Large intestine (tissue), 3 donors: ENCODE measurements at regions not wholly inside any gene's neighbourhood (a gene's known extent, or its start where the extent isn't known, plus 50 kb on each side); places are given as distances from the start of the nearest gene placed in this dataset.
"Not testable (repeated sequence)": the region's sequence is repeated elsewhere in the genome, so short reads cannot be mapped to it uniquely, and the experiment has no call there.

Experiments
- DNase-seq, 2 donors: peaks; one replicate each; pipeline versions ENCODE4 v3.0.0 to v3.0.0-alpha.2; 2013
- H3K27ac ChIP-seq: one replicate; pipeline ENCODE4 v1.5.1; 2013; ENCODE audit warnings: low read length
- H3K27me3 ChIP-seq: 2 replicates; pipeline ENCODE4 v1.6.1; 2013; ENCODE audit warnings: low read length; ENCODE audit not compliant: control insufficient read depth, insufficient read depth
- H3K36me3 ChIP-seq: 2 replicates; pipeline ENCODE4 v1.6.1; 2013; ENCODE audit warnings: low read length; ENCODE audit not compliant: control insufficient read depth, insufficient read depth
- H3K4me1 ChIP-seq: one replicate; pipeline ENCODE4 v1.6.1; 2013; ENCODE audit warnings: low read length; ENCODE audit not compliant: control insufficient read depth, insufficient read depth
- H3K4me3 ChIP-seq: one replicate; pipeline ENCODE4 v1.5.1; 2013; ENCODE audit warnings: low read length
- H3K9me3 ChIP-seq: one replicate; pipeline ENCODE4 v1.6.1; 2013; ENCODE audit warnings: mild to moderate bottlenecking, low read depth, low read length, moderate library complexity; ENCODE audit not compliant: control insufficient read depth
- WGBS: methylation state at CpG from one replicate; pipeline ENCODE4 v1.1.5; 2013; ENCODE audit warnings: low lambda C conversion rate; ENCODE audit not compliant: insufficient coverage; 5-methylcytosine and 5-hydroxymethylcytosine counted together

GRCh38 chr7:52555805-52556204 is 479.6 kb upstream of the POM121L12 start:
- Histone ChIP-seq H3K9me3 (no peaks in the 10 kb centered on the region), H3K36me3 (no peaks in the 10 kb centered on the region), H3K27ac (no peak overlapping the region), H3K4me3 (no peak overlapping the region), H3K27me3 (no peaks in the 10 kb centered on the region), H3K4me1 (no peaks in the 10 kb centered on the region)
- no peak for DNase-seq
- no CpG with 5 or more reads among the region's 4 CpGs for WGBS

- Histone ChIP-seq H3K4me1 (no peaks in the 10 kb centered on the region), H3K27ac (no peak overlapping the region), H3K9me3 (no peaks in the 10 kb centered on the region), H3K27me3 (no peaks in the 10 kb centered on the region), H3K36me3 (no peaks in the 10 kb centered on the region), H3K4me3 (no peak overlapping the region)
- 24% methylated on average over 2 of the region's 8 CpGs for WGBS
- peak; percentile 10 to 67 for DNase-seq
Measured at GRCh38 chr7:52547308-52547910, 488.0 kb upstream of the POM121L12 start.

- H3K4me3 ChIP-seq, H3K36me3 ChIP-seq, H3K27ac ChIP-seq, H3K9me3 ChIP-seq, H3K27me3 ChIP-seq, H3K4me1 ChIP-seq: not testable (repeated sequence)
- peak in 1 of 2 donors; percentile 17 for DNase-seq
- 50% methylated on average over 1 of the region's 5 CpGs for WGBS
Measured at GRCh38 chr7:52541198-52541765, 494.2 kb upstream of the POM121L12 start.

GRCh38 chr7:52540041-52540440 is 495.4 kb upstream of the POM121L12 start:
- Histone ChIP-seq H3K9me3 (no peaks in the 10 kb centered on the region), H3K4me1 (no peaks in the 10 kb centered on the region), H3K27ac (no peak overlapping the region), H3K27me3 (no peaks in the 10 kb centered on the region), H3K4me3 (no peak overlapping the region), H3K36me3 (no peaks in the 10 kb centered on the region)
- no CpG with 5 or more reads among the region's 2 CpGs for WGBS
- no peak for DNase-seq

DNA sequence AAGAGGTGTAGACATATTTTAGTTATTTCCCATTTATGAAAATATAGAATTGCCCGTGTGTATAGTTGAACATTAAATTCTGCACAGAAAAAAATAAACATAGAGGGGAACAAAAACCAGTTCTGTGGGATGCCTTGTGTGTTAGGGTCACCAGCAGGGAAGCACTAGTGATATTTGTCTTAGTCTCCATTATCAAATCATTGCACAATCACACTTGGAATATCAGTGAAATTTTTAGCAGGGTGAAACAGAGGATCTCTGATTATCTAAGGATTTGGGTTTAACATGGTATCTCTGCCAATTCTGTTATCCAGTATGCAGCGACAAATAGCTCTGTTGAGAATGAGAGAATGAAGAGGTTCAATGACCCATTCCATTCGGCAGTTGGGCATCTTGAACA is 496.0 kb upstream of the POM121L12 start:
- H3K36me3 ChIP-seq: no peaks in the 10 kb centered on the region
- no peaks in the 10 kb centered on the region for H3K4me1 ChIP-seq
- 90% methylated on average over 2 of the region's 3 CpGs for WGBS
- H3K4me3 ChIP-seq: no peak overlapping the region
- H3K27ac ChIP-seq: no peak overlapping the region
- no peaks in the 10 kb centered on the region for H3K9me3 ChIP-seq
- no peak for DNase-seq
- H3K27me3 ChIP-seq: no peaks in the 10 kb centered on the region

DNA sequence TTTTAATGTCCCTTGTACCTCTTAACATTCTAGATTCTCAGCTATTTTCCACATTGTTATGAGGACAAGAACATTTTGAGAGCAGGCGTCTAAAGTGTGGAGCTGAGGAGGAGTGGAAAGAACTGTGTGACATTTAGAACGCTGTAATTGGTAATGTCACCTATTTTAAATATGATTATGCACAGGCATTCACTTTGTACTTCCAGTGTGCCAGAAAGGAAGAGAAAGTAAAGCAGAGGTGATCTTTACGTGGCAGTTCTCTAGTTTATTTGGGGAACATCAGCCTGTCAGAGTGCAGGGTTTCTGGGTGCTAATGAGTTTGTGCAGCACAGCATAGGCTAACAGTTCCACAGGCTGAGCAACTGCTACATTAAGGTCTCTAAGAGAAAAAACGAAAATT is 498.4 kb upstream of the POM121L12 start:
- no peaks in the 10 kb centered on the region for H3K9me3 ChIP-seq
- no peak overlapping the region for H3K4me3 ChIP-seq
- H3K27me3 ChIP-seq: no peaks in the 10 kb centered on the region
- no peaks in the 10 kb centered on the region for H3K4me1 ChIP-seq
- H3K27ac ChIP-seq: no peak overlapping the region
- H3K36me3 ChIP-seq: no peaks in the 10 kb centered on the region
- DNase-seq: no peak
- 40% methylated on average over 1 of the region's 4 CpGs for WGBS

DNA sequence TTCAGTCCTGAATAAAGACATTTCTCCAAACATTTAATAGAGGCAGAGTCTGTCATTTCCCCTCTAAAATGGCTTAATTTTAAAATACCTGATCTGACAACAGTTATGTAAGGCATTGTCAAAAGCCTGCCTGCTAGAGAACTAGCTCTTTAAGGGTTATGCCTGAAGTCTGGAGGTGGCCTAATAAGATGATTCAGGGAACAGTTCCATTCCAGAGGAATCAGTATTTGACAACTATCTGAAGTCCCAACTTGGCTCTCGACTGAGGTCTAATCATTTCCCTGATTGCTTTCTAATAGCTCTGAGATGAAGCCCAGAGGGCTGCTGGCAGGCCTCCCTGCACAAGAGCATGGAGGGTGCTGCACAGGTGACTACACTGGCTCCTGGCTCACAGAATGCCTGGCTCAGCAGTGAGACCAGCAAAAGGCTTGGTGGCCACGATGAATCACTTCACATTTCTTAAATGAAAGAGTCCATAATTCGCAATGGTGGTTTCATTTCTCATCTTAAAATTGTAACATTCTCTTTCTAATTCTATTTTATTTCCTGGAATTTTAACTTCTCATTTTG is 509.6 kb upstream of the POM121L12 start:
- no CpG with 5 or more reads among the region's 3 CpGs for WGBS
- Histone ChIP-seq H3K4me3 (no peak overlapping the region), H3K27me3 (no peaks in the 10 kb centered on the region), H3K36me3 (no peaks in the 10 kb centered on the region), H3K9me3 (no peaks in the 10 kb centered on the region), H3K27ac (no peak overlapping the region), H3K4me1 (no peaks in the 10 kb centered on the region)
- no peak for DNase-seq

DNA sequence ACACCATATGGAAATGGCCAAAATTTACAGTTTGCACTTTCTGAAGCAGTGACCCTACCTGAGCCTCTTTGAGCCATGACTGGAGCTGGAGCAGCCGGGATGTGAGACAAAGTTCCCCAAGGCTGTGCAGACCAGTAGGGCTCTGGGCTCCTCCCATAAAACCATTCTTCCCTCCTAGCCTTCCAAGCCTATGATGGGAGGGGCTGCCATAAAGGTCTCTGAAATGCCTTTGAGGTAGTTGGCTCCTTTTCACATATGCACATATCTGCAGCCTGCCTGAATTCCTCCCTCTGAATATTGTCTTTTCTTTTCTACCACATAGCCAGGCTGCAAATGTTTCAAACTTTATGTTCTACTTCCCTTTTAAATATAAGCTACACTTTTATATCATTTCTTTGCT is 516.6 kb upstream of the POM121L12 start:
- no peak overlapping the region for H3K27ac ChIP-seq
- no peaks in the 10 kb centered on the region for H3K27me3 ChIP-seq
- H3K4me3 ChIP-seq: no peak overlapping the region
- WGBS: no CpG with 5 or more reads among the region's 1 CpG
- no peaks in the 10 kb centered on the region for H3K36me3 ChIP-seq
- no peak for DNase-seq
- H3K9me3 ChIP-seq: no peaks in the 10 kb centered on the region
- no peaks in the 10 kb centered on the region for H3K4me1 ChIP-seq

DNA sequence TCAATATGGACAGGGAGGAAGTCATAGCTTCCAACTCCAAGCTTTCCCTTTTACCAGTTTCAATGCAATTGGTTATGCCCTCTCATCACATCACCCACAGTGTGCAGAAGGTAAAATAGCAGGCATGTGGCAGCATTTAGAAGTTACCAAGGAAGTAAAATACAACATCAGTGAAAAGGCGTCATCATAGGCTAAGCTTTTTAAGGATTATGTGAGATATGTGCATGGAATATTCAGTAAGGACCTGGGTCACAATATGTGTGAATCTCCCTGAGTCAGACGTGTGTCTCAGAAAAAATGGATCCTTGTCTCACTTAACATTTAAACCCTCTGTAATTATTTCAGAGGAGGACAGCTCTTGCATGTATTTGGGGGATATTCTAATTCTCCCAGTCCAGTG is 522.8 kb upstream of the POM121L12 start:
- Histone ChIP-seq H3K27ac (no peak overlapping the region), H3K27me3 (no peaks in the 10 kb centered on the region), H3K9me3 (no peaks in the 10 kb centered on the region), H3K4me3 (no peak overlapping the region), H3K36me3 (no peaks in the 10 kb centered on the region), H3K4me1 (no peaks in the 10 kb centered on the region)
- DNase-seq: no peak
- no CpG with 5 or more reads among the region's 2 CpGs for WGBS

DNA sequence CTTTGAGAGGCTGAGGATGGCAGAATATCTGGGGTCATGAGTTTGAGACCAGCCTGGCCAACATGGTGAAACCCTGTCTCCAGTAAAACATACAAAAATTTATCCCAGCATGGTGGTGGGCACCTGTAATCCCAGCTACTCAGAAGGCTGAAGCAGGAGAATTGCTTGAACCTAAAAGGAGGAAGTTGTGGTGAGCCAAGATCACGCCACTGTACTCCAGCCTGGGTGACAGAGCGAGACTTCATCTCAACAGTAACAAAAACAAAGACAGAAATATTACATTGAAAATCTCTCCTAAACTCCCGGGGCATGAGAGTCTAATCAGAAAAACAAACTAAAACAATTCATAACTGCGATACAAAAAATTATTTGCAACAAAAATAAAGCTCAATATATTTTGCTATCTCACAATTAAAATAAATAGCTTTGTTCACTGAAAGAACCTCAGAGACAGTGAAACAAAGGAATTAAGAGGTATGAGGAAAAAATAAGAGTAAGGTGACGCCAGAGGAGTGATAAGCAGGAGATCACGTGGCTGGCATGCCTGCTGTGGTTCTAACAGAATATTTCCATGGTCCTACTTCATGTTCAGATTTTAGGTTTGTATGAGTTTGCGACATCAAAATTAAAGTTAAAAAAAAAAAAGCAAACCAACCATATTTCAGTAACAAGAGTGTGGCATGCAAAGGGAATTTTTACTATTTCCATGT is 527.7 kb upstream of the POM121L12 start:
- no peaks in the 10 kb centered on the region for H3K4me1 ChIP-seq
- no peak for DNase-seq
- H3K36me3 ChIP-seq: no peaks in the 10 kb centered on the region
- no peaks in the 10 kb centered on the region for H3K27me3 ChIP-seq
- no peaks in the 10 kb centered on the region for H3K9me3 ChIP-seq
- H3K4me3 ChIP-seq: no peak overlapping the region
- WGBS: 88% methylated on average over 2 of the region's 7 CpGs
- no peak overlapping the region for H3K27ac ChIP-seq
